HCT116 (cell line): ENCODE measurements at regions not wholly inside any gene's neighbourhood (a gene's known extent, or its start where the extent isn't known, plus 50 kb on each side); places are given as distances from the start of the nearest gene placed in this dataset.

Experiments used
- ATAC-seq: fragments of 200-7000 bp; cut with Tn5 transposase; 2 replicates; pipeline ENCODE4 v1.9.1; 2020; ENCODE audit warnings: mild to moderate bottlenecking, moderate library complexity
- BruUV-seq: library from RNA; stranded (reverse); fragments of 400-500 nt; replicated peaks from 2 replicates; lab custom pipeline; 2021; lab: Mats Ljungman, UMichigan
- CTCF ChIA-PET: fragments of 300-600 bp; sonication (Branson Sonifier 250); formaldehyde crosslinking; loops from one replicate; lab custom pipeline; 2021; ENCODE audit warnings: antibody characterized with exemption; lab: Charles Lee
- POLR2A ChIA-PET: fragments of 300-600, 350-600 bp; sonication (Branson Sonifier 250); formaldehyde crosslinking; loops from one replicate; lab custom pipeline; 2021; ENCODE audit warnings: antibody characterized with exemption; lab: Charles Lee
- RAD21 ChIA-PET, 2 experiments: fragments of 300-600 bp; sonication (Branson Sonifier 250); formaldehyde crosslinking; loops; one replicate each; lab custom pipeline; 2023; ENCODE audit warnings: low total read pairs in 2 of 2; ENCODE audit not compliant: uncharacterized antibody in 2 of 2, unreplicated experiment in 2 of 2, low non-redundant PET in 1 of 2; lab: Charles Lee
- DNase-seq: peaks from one replicate; pipeline ENCODE4 v3.0.0-alpha.2; 2010; ENCODE audit warnings: low read depth, low spot score
- H2AFZ ChIP-seq: fragments of 200-600 bp; shearing (Covaris generic), sonication (generic); 2 replicates; pipeline ENCODE4 v1.6.1; 2017; ENCODE audit warnings: low read depth, mixed run types, mixed read lengths, antibody characterized with exemption, low read length; ENCODE audit not compliant: poor library complexity, severe bottlenecking
- H3K27ac ChIP-seq: 2 replicates; pipeline ENCODE4 v1.5.1; 2012; ENCODE audit warnings: low read depth, low read length
- H3K27me3 ChIP-seq: fragments of 200-600 bp; sonication (generic); 2 replicates; pipeline ENCODE4 v1.6.1; 2016; ENCODE audit warnings: mixed run types, low read length, mixed read lengths; ENCODE audit not compliant: insufficient read depth
- H3K36me3 ChIP-seq, 2 experiments: fragments of 200-500 bp in 1 of 2; fragments of 200-600 bp in 1 of 2; sonication (Bioruptor generic) in 1 of 2; sonication (generic) in 1 of 2; 2 replicates each; pipeline versions ENCODE4 v1.5.1 to v1.6.1; 2014 to 2016; ENCODE audit warnings: low read length in 2 of 2, inconsistent platforms in 1 of 2, mixed read lengths in 1 of 2, mixed run types in 1 of 2; ENCODE audit not compliant: insufficient read depth in 2 of 2, control insufficient read depth in 1 of 2
- H3K4me1 ChIP-seq, 2 experiments: fragments of 200-600 bp in 1 of 2; sonication (generic) in 1 of 2; 2 replicates each; pipeline versions ENCODE4 v1.5.1 to v1.6.1; 2012 to 2017; ENCODE audit warnings: low read length in 2 of 2, inconsistent platforms in 1 of 2, mild to moderate bottlenecking in 1 of 2, mixed read lengths in 1 of 2, mixed run types in 1 of 2, moderate library complexity in 1 of 2; ENCODE audit not compliant: insufficient read depth in 2 of 2, control insufficient read depth in 1 of 2
- H3K4me2 ChIP-seq: fragments of 200-600 bp; sonication (generic); 2 replicates; pipeline ENCODE4 v1.6.1; 2017; ENCODE audit warnings: mixed run types, low read length, mixed read lengths
- H3K4me3 ChIP-seq, 2 experiments: fragments of 200-600 bp in 1 of 2; sonication (generic) in 1 of 2; replicated peaks in 1 of 2; 2 replicates each; pipeline ENCODE4 v1.5.1; 2011 to 2016; ENCODE audit warnings: low read length in 2 of 2, control low read depth in 1 of 2, low read depth in 1 of 2, mild to moderate bottlenecking in 1 of 2, mixed read lengths in 1 of 2, mixed run types in 1 of 2
- H3K79me2 ChIP-seq: fragments of 200-600 bp; sonication (generic); 2 replicates; pipeline ENCODE4 v1.6.1; 2017; ENCODE audit warnings: mild to moderate bottlenecking, mixed run types, low read length, moderate library complexity, mixed read lengths; ENCODE audit not compliant: insufficient read depth
- H3K9ac ChIP-seq: fragments of 200-600 bp; sonication (generic); 2 replicates; pipeline ENCODE4 v1.6.1; 2016; ENCODE audit warnings: low read length, mixed read lengths
- H3K9me2 ChIP-seq: fragments of 200-600 bp; sonication (generic), shearing (Covaris generic); 2 replicates; pipeline ENCODE4 v1.6.1; 2017; ENCODE audit warnings: mixed run types, mild to moderate bottlenecking, moderate library complexity; ENCODE audit not compliant: insufficient read depth
- H3K9me3 ChIP-seq, 2 experiments: fragments of 200-500 bp in 1 of 2; fragments of 200-600 bp in 1 of 2; sonication (Bioruptor generic) in 1 of 2; sonication (generic) in 1 of 2; 2 replicates each; pipeline ENCODE4 v1.6.1; 2014 to 2017; ENCODE audit warnings: low read length in 2 of 2, mixed read lengths in 2 of 2, inconsistent platforms in 1 of 2, low read depth in 1 of 2, mild to moderate bottlenecking in 1 of 2, mixed run types in 1 of 2, moderate library complexity in 1 of 2; ENCODE audit not compliant: control insufficient read depth in 1 of 2, insufficient read depth in 1 of 2
- H4K20me1 ChIP-seq: fragments of 200-600 bp; sonication (generic), shearing (Covaris generic); 2 replicates; pipeline ENCODE4 v1.6.1; 2017; ENCODE audit warnings: mixed run types, mild to moderate bottlenecking, moderate library complexity; ENCODE audit not compliant: insufficient read depth
- CTCF ChIP-seq, 3 experiments: fragments of 200-600 bp in 1 of 3; sonication (generic) in 1 of 3; IDR thresholded peaks in 2 of 3; conservative IDR thresholded peaks in 1 of 3; 2 replicates each; pipeline ENCODE4 v1.5.1; 2012 to 2017; ENCODE audit warnings: low read depth in 2 of 3, low read length in 2 of 3, antibody characterized with exemption in 1 of 3, borderline replicate concordance in 1 of 3, control low read depth in 1 of 3, mild to moderate bottlenecking in 1 of 3, mixed read lengths in 1 of 3, mixed run types in 1 of 3, moderate library complexity in 1 of 3; ENCODE audit not compliant: insufficient read depth in 1 of 3
- EZH2 ChIP-seq: fragments of 200-600 bp; sonication (generic); IDR thresholded peaks from 2 replicates; pipeline ENCODE4 v1.6.1; 2017; ENCODE audit warnings: antibody characterized with exemption, mixed run types
- POLR2AphosphoS5 ChIP-seq: IDR thresholded peaks from 2 replicates; pipeline ENCODE4 v1.6.1; 2011; ENCODE audit warnings: mild to moderate bottlenecking, low read depth, low read length, moderate library complexity
- ZBTB33 ChIP-seq: IDR thresholded peaks from 2 replicates; pipeline ENCODE4 v1.6.1; 2011; ENCODE audit warnings: mild to moderate bottlenecking, low read length, moderate library complexity; ENCODE audit not compliant: insufficient replicate concordance; ENCODE audit errors: extremely low read depth
- intact Hi-C: fragments of 100-400 bp; cut with micrococcal nuclease; formaldehyde crosslinking; loops from 2 replicates; pipeline ENCODE4 v1.10.0; 2022

- intact Hi-C loops = no loop called here
Measured at GRCh38 chr4:43481526-43481925, 589.0 kb downstream of the GRXCR1 start.

More at GRCh38 chr4:43481526-43481925, 589.0 kb downstream of the GRXCR1 start:
- Histone ChIP-seq H4K20me1 (no peaks in the 10 kb centered on the region), H3K9ac (no peak overlapping the region), H3K9me3 (peaks cover 13 to 14% of the 10 kb centered on the region in 2 experiments; a peak in 3 of 4 replicates), H3K4me3 (no peak overlapping the region), H3K9me2 (no peaks in the 10 kb centered on the region), H3K4me1 (no peaks in the 10 kb centered on the region), H2AFZ (no peak overlapping the region), H3K36me3 (no peaks in the 10 kb centered on the region), H3K79me2 (no peaks in the 10 kb centered on the region), H3K27me3 (no peaks in the 10 kb centered on the region), H3K4me2 (no peak overlapping the region), H3K27ac (no peak overlapping the region)
- no peak for TF ChIP-seq ZBTB33
- no peak for TF ChIP-seq POLR2AphosphoS5
- no peak for TF ChIP-seq CTCF (IDR thresholded peaks at IDR 0.05 in 2 of 3, conservative IDR thresholded peaks at IDR 0.05 in 1 of 3; ENCODE audit: borderline replicate concordance in 1 of 3, insufficient read depth in 1 of 3, low read depth in 2 of 3, low read length in 2 of 3)
- TF ChIP-seq EZH2 = no peak
- ATAC-seq (no peak), DNase-seq (no peak)
- RAD21 ChIA-PET = no interaction called here
- BruUV-seq = no TSS peak
- CTCF ChIA-PET = no interaction called here
- POLR2A ChIA-PET = no interaction called here
